ENCODE measurements at regions not wholly inside any gene's neighbourhood (a gene's known extent, or its start where the extent isn't known, plus 50 kb on each side); places are given as distances from the start of the nearest gene placed in this dataset.

GRCh38 chr18:11516751-11517503 is 92.5 kb upstream of the SLC35G4 start:
- peak in 2 of 8 donors; percentile 19 to 46 for ATAC-seq
- peak in 1 of 2 donors; percentile 14 for DNase-seq
- Histone ChIP-seq H3K27me3 (no peaks in the 10 kb centered on the region), H3K36me3 (no peaks in the 10 kb centered on the region), H3K9me3 (no peaks in the 10 kb centered on the region), H3K4me1 (no peaks in the 10 kb centered on the region), H3K27ac (no peak overlapping the region), H3K4me3 (no peak overlapping the region)
- 73 to 81% methylated on average over 14 of the region's 14 CpGs for WGBS, 2 donors
- TF ChIP-seq, protein P1, sequence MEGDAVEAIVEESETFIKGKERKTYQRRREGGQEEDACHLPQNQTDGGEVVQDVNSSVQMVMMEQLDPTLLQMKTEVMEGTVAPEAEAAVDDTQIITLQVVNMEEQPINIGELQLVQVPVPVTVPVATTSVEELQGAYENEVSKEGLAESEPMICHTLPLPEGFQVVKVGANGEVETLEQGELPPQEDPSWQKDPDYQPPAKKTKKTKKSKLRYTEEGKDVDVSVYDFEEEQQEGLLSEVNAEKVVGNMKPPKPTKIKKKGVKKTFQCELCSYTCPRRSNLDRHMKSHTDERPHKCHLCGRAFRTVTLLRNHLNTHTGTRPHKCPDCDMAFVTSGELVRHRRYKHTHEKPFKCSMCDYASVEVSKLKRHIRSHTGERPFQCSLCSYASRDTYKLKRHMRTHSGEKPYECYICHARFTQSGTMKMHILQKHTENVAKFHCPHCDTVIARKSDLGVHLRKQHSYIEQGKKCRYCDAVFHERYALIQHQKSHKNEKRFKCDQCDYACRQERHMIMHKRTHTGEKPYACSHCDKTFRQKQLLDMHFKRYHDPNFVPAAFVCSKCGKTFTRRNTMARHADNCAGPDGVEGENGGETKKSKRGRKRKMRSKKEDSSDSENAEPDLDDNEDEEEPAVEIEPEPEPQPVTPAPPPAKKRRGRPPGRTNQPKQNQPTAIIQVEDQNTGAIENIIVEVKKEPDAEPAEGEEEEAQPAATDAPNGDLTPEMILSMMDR (IDR thresholded peaks at IDR 0.05): no peak
- intact Hi-C loops (cut with DNase I): loop anchor here in 2 of 10 donors (10.0 kb wide), 1 partner anchor 202 kb away; no protein-coding TSS in a partner anchor

- Histone ChIP-seq H3K4me1 (no peaks in the 10 kb centered on the region), H3K27me3 (no peaks in the 10 kb centered on the region), H3K27ac (no peak overlapping the region), H3K36me3 (no peaks in the 10 kb centered on the region), H3K9me3 (no peaks in the 10 kb centered on the region), H3K4me3 (no peak overlapping the region)
- DNase-seq: no peak
- intact Hi-C loops (cut with DNase I): loop anchor here in 2 of 10 donors (10.0 kb wide), 1 partner anchor 199 kb away; no protein-coding TSS in a partner anchor
- TF ChIP-seq, protein P1 (IDR thresholded peaks at IDR 0.05): no peak
- ATAC-seq: no peak
- WGBS, 2 donors: 96 to 100% methylated on average over 1 of the region's 1 CpG
These were observed 95.1 kb upstream of the SLC35G4 start for GRCh38 chr18:11514267-11514666.

DNA sequence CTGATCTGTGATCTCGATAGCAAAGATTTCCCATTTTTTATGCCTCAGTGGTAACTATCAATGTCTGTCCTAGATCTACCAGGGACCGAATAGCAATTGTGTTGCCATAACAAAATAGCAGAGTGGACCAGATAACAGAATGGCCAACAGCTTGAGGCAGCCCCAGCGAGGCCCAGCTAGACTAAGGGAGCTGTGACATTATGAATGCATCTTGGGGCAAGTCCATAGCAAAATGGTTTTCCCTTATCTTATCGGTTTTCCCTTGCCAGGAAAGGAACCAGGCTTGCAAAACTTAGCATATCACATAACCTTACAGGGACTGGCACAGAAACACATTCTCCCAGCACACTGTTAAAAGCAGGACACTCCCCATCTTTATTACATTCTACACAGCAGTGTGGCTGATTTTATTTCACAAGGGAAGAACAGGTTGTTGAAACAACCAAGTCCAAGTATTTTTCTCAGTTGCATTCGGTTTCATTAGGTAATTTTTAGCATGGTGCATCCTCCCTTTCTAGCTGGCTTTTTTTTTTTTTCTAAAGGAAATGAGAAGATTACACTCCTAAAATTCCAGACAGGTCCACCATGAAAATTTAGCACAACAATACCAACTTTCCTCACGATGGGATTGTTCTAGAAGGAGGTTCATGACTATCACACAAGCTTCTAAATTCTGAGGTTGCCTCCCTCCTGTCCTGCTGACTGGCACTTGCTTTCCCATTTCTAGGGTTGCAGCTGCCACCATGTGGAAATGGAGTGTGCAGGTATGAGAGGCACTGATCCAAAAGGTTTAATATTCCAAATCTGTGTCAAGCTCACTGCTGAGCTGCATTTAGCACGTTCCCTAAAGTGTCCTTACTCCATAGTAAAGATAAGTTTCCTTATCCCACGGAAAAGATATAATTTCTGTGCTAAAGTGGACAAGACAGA is 97.0 kb upstream of the SLC35G4 start:
- TF ChIP-seq, protein P1 (IDR thresholded peaks at IDR 0.05): peak in 6 of 9 donors; percentile 11 to 40 (median 30)
- no peaks in the 10 kb centered on the region for H3K9me3 ChIP-seq
- DNase-seq: no peak
- no peak overlapping the region for H3K4me3 ChIP-seq
- no peaks in the 10 kb centered on the region for H3K27me3 ChIP-seq
- WGBS, 2 donors: 50% methylated on average over 8 of the region's 8 CpGs
- H3K27ac ChIP-seq: no peak overlapping the region
- intact Hi-C loops (cut with DNase I): loop anchor here in 2 of 10 donors (10.0 kb wide), 1 partner anchor 198 kb away; no protein-coding TSS in a partner anchor
- no peaks in the 10 kb centered on the region for H3K36me3 ChIP-seq
- H3K4me1 ChIP-seq: no peaks in the 10 kb centered on the region
- peak in 4 of 8 donors; percentile 33 to 65 (median 55) for ATAC-seq

DNA sequence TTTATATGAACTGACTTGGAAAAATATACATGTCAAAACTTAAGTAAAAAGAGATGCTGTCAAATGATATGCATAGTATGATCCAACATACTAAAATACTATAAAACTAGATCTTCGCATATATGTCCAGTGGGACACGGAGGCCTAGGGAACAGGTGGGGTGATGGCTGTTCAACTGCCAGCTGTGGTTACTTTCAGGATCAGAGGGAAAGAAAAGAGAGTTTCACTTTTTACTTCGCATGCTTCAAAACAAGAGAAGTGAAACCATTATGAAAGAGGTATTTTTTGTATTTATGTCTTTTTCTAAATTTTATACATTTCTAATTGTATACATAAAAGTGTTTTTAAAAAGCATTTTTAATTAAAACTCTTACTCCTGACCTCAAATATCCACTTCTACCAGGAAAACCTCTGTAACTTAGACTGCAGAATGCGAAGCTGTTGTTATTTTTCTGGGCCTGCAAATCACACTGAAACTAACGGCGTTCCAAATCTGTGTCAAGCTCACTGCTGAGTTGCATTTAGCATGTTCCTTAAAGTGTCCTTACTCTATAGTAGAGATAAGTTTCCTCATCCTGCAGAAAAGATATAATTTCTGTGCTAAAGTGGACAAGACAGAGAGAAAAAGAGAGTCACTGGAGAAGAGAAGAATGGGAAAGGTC is 97.8 kb upstream of the SLC35G4 start:
- no peaks in the 10 kb centered on the region for H3K27me3 ChIP-seq
- H3K9me3 ChIP-seq: no peaks in the 10 kb centered on the region
- peaks cover 0 to 3% (median 0%) of the 10 kb centered on the region in 9 donors for H3K4me1 ChIP-seq
- no peak overlapping the region for H3K27ac ChIP-seq
- intact Hi-C loops (cut with DNase I): loop anchor here in 2 of 10 donors (10.0 kb wide), 1 partner anchor 197 kb away; no protein-coding TSS in a partner anchor
- no peak for ATAC-seq
- TF ChIP-seq, protein P1 (IDR thresholded peaks at IDR 0.05): no peak
- WGBS, 2 donors: 68 to 73% methylated on average over 6 of the region's 6 CpGs
- H3K4me3 ChIP-seq: no peak overlapping the region
- DNase-seq: no peak
- H3K36me3 ChIP-seq: no peaks in the 10 kb centered on the region

Measured in heart right ventricle (tissue), 16 donors.